HG03095 (cell line): ENCODE measurements at regions not wholly inside any gene's neighbourhood (a gene's known extent, or its start where the extent isn't known, plus 50 kb on each side); places are given as distances from the start of the nearest gene placed in this dataset.
"Not testable (repeated sequence)": the region's sequence is repeated elsewhere in the genome, so short reads cannot be mapped to it uniquely, and the experiment has no call there.

ENCODE experiments used
- ATAC-seq: cut with Tn5 transposase; IDR thresholded peaks from one replicate; pipeline ENCODE4 v1.9.1; 2021; ENCODE audit warnings: moderate library complexity; ENCODE audit not compliant: unreplicated experiment

DNA sequence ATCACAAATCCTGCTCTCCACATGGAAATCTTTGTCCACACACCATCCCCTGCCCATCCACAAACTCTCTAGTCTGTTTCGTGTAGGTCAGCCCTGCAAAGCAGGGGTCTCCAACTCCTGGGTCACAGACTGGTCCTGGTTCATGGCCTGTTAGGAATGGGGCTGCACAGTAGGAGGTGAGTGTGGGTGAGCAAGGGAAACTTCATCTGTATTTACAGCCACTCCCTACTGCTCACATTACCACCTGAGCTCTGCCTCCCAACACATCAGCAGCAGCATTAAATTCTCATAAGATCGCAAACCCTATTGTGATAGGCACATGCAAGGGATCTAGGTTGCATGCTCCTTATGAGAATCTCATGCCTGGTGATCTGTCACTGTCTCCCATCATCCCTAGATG, 242.1 kb downstream of the FGFR2 start:
- no peak for ATAC-seq

GRCh38 chr10:121357401-121357800, 240.8 kb downstream of the FGFR2 start:
- no peak for ATAC-seq

DNA sequence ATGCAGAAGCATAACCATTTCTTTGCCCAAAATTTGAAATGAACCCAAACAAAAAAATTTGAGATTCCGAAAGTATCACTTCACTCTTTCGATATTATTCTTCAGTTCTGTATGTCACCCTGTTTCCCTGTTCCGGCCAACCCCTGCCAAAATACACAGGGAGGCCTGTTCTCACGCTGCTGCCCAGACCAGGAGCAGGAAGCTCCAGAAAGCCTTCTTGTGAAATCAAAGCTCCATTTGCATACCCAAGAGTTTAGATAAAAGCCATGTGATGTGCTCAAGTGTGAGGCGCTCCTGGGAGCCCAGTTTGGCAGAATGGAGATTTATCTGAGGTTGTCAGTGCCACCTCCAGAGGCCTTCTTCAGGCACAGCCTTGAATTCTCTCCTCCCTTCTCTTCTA, 236.2 kb downstream of the FGFR2 start:
- no peak for ATAC-seq

DNA sequence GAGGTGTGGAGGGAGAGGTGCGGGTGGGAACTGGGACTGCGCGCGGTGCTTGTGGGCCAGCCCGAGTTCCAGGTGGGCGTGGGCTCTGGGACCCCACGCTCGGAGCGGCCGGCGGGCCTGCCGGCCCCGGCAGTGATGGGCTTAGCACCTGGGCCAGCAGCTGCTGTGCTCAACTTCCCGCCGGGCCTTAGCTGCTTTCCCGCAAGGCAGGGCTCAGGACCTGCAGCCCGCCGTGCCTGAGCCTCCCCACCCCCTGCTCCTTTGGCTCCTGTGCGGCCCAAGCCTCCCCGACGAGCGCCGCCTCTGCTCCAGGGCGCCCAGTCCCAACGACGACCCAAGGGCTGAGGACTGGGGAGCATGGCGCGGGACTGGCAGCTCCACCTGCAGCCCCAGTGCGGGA, 232.7 kb downstream of the FGFR2 start:
- no peak for ATAC-seq

DNA sequence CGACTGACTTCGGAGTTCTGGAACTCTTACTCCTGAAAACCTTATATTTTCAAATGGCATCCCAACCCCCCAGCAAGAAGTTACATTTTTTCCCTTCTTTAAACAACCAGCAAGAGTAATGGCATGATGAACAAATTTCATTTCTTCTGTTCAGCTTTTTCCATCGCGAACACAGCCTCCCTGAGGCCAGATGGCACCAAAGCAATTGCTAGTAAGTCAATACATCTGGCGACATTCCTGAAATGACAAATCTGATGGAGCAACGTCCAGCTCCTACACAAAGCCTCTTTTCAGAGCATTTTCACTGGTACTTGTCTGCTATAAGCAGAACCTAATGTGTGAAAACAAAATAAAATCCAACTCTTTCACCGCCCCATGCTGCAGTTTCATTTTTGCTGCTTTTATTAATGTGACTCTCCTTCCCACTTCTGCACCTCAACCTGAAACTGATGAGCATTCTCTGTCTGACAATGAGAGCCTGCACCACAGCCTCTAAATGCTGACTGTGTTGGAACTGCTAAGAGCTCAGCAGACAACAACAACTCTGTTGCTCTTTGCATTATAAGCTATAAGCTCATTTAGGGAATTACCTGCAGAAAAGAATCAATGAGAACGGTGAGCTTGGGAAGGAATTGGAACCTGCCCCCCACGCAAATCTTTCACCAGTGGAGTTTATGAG, 229.8 kb downstream of the FGFR2 start:
- no peak for ATAC-seq

- ATAC-seq = no peak
These were observed 228.6 kb downstream of the FGFR2 start for GRCh38 chr10:121369616-121370015.

DNA sequence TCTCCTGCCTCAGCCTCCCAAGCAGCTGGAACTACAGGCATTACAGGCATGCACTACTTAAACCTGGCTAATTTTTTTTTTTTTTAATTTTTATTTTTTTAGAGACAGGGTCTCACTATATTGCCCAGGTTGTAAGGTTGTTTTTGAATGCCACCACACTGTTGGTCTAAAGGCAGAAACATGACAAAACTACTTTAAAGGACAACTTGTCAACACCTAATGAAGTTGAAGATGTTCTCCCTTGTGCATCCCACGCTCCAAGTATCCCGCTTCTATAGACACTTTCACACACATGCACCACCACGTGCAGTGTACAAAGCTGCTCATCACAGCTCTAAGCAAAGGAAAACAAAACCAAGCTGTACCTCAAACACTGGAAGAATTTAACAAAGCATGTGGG, 226.4 kb downstream of the FGFR2 start:
- no peak for ATAC-seq

- ATAC-seq = no peak
These were observed 224.8 kb downstream of the FGFR2 start for GRCh38 chr10:121373411-121373810.

GRCh38 chr10:121374121-121374520, 224.1 kb downstream of the FGFR2 start:
- no peak for ATAC-seq

- no peak for ATAC-seq
These were observed 223.1 kb downstream of the FGFR2 start for GRCh38 chr10:121375172-121375571.

DNA sequence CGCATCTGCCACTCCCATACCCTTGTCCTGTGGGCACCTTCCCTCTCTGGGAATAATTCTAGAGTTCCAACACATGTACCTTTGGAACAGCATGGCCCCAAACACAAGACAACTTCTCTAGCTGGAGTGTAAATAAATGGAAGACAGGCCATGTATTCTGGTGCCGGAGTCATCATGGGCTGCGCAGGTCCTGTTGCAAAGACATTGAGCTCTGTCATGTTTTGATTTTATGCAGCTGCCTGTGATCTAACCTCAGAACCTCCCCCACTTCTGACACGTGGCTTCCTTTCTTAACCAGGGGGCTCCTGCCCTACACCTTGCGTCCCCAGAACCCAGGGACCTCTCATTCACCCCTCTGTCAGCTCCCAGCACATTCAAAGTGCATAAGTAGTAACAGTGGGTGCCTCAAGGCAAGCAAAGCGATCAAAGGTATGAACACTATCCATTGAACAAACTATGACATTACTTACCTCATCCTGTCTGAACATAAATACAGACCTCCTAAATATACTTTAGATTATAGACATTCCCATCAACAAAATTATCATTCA, 219.9 kb downstream of the FGFR2 start:
- no peak for ATAC-seq

GRCh38 chr10:121379013-121379412, 219.2 kb downstream of the FGFR2 start:
- no peak for ATAC-seq

GRCh38 chr10:121380211-121380610, 218.0 kb downstream of the FGFR2 start:
- no peak for ATAC-seq

DNA sequence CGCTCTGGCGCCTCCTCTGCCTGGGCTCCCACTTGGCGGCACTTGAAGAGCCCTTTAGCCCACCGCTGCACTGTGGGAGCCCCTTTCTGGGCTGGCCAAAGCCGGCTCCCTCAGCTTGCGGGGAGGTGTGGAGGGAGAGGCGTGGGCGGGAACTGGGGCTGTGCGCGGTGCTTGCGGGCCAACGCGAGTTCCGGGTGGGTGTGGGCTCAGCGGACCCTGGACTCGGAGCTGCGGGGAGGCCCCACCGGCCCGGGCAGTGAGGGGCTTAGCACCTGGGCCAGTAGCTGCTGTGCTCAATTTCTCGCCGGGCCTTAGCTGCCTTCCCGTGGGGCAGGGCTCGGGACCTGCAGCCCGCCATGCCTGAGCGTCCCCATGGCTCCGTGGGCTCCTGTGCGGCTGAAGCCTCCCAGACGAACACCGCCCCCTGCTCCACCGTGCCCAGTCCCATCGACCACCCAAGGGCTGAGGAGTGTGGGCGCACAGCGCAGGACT, 216.2 kb downstream of the FGFR2 start:
- not testable (repeated sequence) for ATAC-seq

DNA sequence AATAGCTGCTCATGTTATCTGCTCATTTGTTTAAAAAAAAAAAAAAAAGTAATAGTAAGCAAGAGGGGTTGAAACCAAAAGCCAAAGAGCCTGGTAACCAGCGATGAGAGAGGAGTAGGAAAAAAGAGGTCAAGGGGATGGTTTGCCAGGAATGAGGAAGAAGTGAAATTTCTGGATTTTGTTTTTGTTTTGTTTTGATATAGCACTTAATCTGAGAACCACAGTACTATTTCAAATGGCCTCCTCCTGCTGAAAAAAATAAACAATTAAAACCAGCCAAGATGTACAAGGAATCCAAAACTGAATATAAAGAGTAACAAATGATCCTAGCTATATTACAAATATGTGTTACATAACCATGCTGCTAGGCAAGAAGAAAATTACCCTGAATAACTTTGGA, 213.1 kb downstream of the FGFR2 start:
- no peak for ATAC-seq

DNA sequence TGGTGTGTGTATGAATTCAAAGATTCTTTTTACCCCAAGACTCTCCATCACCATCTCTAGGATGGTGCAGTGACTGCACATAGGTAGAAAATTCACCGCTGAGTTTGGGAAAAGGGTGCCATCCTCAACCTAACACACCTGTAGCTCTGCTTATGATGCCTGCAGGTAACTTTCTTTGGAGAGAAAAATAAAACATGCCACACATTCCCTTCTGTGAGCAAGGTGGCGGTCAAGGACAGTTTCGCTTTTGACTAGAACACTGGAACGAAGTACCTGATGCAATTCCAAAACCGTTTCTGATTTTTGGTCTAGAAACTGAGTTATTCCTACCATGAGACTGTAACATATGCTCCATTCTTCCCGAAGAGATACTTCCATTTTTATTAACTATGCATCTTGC, 205.6 kb downstream of the FGFR2 start:
- no peak for ATAC-seq

DNA sequence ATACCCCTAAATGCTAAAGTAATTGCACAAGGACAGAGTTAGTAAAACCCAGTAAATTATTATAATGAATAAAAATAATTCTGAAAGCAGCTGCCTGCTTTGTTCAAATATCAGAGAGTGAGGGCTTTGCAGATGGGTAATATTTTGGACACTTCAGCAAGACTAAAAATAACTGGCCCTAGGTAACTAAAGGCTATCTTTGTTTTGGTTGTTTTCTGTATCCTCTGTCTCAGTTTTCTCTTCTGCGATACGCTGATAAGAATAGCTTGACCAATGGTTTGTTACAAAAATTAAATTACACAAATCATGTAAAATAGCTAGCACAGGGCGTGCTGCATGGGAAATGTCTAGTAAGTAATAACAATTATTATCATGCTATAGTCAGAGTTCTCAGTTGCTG, 204.7 kb downstream of the FGFR2 start:
- no peak for ATAC-seq

GRCh38 chr10:121400507-121400906, 197.7 kb downstream of the FGFR2 start:
- not testable (repeated sequence) for ATAC-seq

DNA sequence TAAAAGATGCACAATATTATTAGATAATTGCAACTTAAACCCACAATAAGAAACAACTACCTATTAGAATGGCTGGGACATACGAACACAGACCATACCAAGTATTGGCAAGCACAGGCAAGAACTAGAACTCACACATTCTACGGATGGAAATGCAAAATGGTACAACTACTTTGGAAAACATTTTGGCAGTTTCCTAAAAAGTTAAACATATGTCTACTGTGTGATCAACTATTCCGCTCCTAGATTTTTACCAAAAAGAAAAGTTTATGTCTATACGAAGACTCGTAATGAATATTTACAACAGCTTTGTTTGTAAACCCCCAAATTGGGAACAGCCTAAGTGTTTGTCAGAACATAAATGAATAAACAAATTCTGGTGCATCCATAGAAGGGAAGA, 194.7 kb downstream of the FGFR2 start:
- ATAC-seq = no peak

DNA sequence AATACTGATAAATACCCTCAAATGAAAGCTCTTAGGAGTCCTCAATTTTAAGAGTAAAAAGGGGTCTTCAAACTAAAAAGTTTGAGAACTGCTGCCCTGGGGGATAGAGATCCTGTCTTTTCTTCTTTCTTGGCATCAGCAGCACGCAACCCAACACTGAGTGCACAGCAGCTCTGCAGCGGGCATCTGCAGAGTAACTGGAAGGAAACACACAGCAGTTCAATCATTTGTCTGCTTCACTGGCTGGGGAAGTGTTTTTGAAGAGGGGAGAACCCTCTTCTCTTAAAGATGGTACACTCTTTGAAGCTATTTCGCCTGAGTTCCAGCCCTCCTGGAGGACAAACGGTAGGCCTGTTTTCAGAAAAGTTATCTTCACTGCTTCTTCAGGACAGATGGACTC, 193.6 kb downstream of the FGFR2 start:
- no peak for ATAC-seq

- ATAC-seq = no peak
These were observed 193.1 kb downstream of the FGFR2 start for GRCh38 chr10:121405096-121405495.

DNA sequence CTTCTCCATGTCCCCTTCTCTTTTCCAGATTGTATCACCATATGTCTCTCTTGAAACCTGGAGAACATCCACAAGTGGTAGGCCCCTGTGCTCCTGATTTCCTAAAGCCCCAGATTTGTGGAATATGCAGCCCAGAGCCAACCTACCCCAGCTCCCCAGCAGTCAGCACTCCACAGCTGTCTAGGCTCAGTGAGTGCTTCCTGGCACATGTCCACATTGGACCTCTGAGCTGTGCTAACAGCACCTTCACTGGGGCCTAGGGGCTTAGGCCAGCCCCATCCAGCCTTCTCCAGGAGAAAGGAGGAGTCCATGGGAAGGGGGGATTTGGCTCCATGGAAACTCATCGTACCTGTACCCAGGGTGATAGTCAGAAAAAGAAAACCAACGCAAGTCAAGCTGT, 192.7 kb downstream of the FGFR2 start:
- no peak for ATAC-seq

DNA sequence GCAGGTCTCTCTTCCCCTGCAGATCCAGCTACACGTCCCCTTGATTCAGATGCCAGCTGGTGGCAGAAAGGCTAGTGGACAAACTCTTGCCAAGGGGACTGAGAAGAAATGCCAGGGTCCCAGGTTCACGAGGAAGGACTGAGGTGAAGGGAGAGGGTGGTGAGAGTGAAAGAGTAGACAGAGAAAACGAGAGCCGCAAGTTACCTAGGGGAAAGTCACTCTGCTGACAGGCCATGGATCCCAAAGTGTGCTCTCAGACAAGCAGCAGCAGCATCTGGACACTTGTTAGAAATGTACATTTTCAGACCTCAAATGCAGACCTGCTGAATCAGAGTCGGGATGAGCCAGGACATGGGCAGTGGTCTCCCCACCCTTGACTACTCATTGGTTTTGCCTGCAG, 192.3 kb downstream of the FGFR2 start:
- no peak for ATAC-seq
